Stimulated activated naive CD8-positive, alpha-beta T cell treated with anti-CD3 and anti-CD28 coated beads, Interleukin-15, amount 100 ng/mL, for 72 hours (primary cell): ENCODE measurements at regions not wholly inside any gene's neighbourhood (a gene's known extent, or its start where the extent isn't known, plus 50 kb on each side); places are given as distances from the start of the nearest gene placed in this dataset.
"Not testable (repeated sequence)": the region's sequence is repeated elsewhere in the genome, so short reads cannot be mapped to it uniquely, and the experiment has no call there.

ENCODE experiments used
- ATAC-seq: fragments of 150-1000 bp; cut with Tn5 transposase; 2 replicates; pipeline ENCODE4 v1.10.0; 2021; ENCODE audit warnings: mild to moderate bottlenecking, moderate library complexity
- DNase-seq, 2 donors: peaks; one replicate each; pipeline ENCODE4 v3.0.0; 2021 to 2022
- H3K27ac Mint-ChIP-seq, 2 donors: one replicate each; pipeline ENCODE4 v1.8.0; 2022; ENCODE audit warnings: mild to moderate bottlenecking in 2 of 2, mixed read lengths in 2 of 2, moderate library complexity in 2 of 2
- H3K27me3 Mint-ChIP-seq: one replicate; pipeline ENCODE4 v1.8.0; 2022; ENCODE audit warnings: mixed read lengths
- H3K4me1 Mint-ChIP-seq: one replicate; pipeline ENCODE4 v1.8.0; 2022; ENCODE audit warnings: mild to moderate bottlenecking, mixed read lengths
- H3K4me3 Mint-ChIP-seq, 2 donors: one replicate each; pipeline ENCODE4 v1.8.0; 2022; ENCODE audit warnings: mild to moderate bottlenecking in 2 of 2, mixed read lengths in 2 of 2, moderate library complexity in 1 of 2
- H3K9me3 Mint-ChIP-seq, 2 donors: one replicate each; pipeline ENCODE4 v1.8.0; 2022; ENCODE audit warnings: mixed read lengths in 2 of 2

DNA sequence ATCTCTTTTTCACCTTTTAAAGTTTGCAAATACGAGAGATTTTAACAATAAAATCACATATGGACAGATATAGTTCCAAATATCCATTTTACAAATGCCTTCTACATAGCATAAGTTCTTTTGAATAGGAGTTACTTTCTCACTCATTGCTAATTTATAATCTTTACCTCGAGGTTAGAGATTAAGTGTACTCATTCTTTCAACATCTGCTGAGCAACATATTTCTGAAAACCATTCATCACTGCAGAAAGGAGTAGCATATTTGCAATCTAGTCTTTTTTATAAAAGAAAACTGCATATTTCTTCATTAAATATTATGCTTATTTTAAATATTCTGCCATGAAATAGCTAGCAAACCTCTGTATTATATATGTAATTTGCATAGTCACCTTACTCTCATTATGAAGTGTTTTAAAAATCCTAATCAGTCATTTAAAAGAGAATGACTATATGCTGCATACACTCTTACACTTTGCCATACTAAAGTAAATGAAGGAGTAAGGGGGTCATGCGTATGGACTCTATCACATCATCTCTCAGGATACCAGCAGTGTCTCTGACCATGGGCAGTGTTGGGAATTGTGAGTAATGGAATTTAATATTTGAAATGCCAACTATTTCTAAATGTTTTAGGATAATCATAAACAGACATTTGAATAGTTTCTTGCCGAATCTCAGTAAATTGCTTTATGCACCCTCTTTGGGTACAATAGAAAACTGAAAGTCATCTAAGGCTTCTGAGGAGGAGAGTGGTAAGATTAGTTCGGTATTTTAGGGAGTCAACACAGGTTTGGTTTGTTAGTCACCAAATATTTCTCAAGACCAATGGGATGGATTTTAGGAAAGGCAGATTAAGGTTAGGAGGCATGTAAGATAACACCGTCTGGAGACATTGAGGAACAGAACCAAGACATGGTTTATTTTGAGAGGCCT is 524.8 kb upstream of the ATP2B1 start:
- no peaks in the 10 kb centered on the region for H3K4me1 Mint-ChIP-seq
- H3K4me3 Mint-ChIP-seq, result no peak overlapping the region
- no peak for DNase-seq
- no peak for ATAC-seq
- H3K9me3 Mint-ChIP-seq, result peaks cover 0 to 7% of the 10 kb centered on the region in 2 donors
- H3K27me3 Mint-ChIP-seq, result peaks cover 17% of the 10 kb centered on the region
- H3K27ac Mint-ChIP-seq, result no peak overlapping the region

DNA sequence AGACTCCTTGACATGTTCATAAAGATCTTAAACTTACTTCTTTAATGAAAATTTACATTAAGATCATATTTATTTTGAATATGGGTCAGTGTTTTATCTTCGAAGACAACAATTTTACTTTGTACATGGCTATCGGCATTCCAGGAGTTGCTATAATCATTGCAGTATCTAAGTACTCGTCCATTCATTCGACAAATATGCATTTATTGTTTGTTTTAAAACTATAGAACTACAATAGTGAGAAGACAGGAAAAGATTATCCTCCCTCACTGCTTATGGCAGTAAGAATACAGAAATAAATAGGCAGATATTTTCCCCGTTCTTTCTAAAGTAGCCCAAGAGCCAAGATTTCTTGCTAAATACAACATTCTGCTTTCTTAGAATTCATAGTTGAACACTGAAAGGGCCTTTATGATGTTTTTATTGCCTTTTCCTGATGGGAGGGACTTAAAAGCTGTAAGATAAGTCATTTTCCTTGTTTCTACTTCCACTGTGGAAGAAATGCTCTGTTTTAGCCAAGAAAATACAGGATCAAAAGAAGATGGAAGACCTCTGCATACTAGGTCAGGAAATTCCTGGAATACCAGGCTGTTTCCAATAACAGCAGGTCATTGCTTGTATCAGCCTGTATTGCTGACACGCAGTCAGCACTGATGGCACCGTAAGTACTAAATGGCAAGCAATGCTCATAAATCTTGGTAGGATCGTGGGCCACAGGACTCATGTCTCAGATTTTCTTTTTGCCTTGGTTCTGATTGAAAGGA is 521.0 kb upstream of the ATP2B1 start:
- H3K27ac Mint-ChIP-seq, result no peak overlapping the region
- H3K4me3 Mint-ChIP-seq, result no peak overlapping the region
- no peaks in the 10 kb centered on the region for H3K4me1 Mint-ChIP-seq
- H3K27me3 Mint-ChIP-seq, result no peaks in the 10 kb centered on the region
- ATAC-seq (no peak), DNase-seq (no peak)
- no peaks in the 10 kb centered on the region for H3K9me3 Mint-ChIP-seq

DNA sequence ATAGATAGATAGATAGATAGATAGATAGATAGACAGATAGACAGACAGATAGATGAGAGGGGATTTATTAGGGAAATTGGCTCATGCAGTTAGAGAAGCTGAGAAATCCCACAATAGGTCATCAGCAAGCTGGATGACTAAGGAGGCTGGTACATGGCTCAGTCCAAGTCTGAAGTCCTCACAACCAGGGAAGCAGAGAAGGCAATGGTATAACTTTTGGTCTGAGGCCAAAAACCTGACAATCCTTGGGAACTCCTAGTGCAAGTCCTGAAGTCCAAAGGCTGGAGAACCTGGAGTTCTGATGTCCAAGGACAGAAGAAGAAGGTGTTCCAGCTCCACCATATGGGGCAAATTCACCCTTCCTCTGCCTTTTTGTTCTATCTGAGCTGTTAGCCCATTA is 517.6 kb upstream of the ATP2B1 start:
- ATAC-seq (no peak), DNase-seq (no peak)
- peaks cover 0 to 4% of the 10 kb centered on the region in 2 donors for H3K9me3 Mint-ChIP-seq
- H3K4me3 Mint-ChIP-seq, result no peak overlapping the region
- H3K27me3 Mint-ChIP-seq, result peaks cover 6% of the 10 kb centered on the region
- no peaks in the 10 kb centered on the region for H3K4me1 Mint-ChIP-seq
- H3K27ac Mint-ChIP-seq, result no peak overlapping the region

DNA sequence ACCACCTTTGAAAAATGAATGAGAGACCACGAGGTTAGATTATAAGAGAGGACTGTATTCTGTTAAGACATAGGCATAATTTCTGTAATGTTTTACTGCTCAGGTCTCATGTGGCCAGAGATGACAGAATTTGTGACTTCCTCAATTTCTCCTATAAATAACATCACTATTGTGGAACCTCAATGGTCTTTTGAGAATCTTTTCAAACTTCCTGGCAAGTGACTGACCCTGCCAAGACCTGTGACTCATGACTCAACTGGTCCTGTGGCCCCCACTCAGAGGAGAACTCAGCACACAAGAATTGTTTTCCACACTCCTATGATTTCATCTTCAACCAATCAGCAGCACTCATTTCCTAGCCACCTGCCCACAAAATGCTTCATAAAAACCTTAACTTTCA is 508.2 kb upstream of the ATP2B1 start:
- no peak for DNase-seq
- Mint-ChIP-seq H3K9me3 (no peaks in the 10 kb centered on the region), H3K4me1 (peaks cover 5% of the 10 kb centered on the region), H3K27ac (peak overlapping the region in 1 of 2 donors; percentile 21), H3K27me3 (peaks cover 3% of the 10 kb centered on the region), H3K4me3 (no peak overlapping the region)
- ATAC-seq, result no peak

DNA sequence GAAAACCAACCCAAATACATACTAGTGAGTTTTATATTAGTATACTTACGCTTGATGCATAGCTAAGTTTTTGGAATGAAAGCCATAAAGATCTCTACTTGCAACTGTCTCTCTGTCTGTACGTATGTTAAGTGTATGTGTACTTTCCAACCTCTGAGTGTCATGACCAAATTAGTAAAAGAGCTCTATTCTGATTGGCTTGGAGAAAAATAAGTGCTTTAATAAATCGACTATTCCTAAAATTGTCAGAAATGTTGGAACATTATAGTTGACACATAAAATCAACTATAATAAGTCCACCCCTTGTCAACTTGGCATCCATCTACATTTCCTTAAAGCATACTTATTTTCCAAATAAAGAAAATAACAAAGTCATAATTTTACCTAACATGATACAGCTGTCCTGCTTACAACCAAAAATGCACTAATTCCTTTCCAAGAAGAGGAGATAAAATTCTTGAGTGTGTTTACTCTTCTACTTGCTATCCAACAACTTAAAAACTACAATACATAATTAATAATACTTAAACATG is 507.4 kb upstream of the ATP2B1 start:
- no peak for ATAC-seq
- no peak overlapping the region for H3K4me3 Mint-ChIP-seq
- H3K4me1 Mint-ChIP-seq, result peaks cover 5% of the 10 kb centered on the region
- H3K27ac Mint-ChIP-seq, result no peak overlapping the region
- no peak for DNase-seq
- no peaks in the 10 kb centered on the region for H3K27me3 Mint-ChIP-seq
- peaks cover 0 to 4% of the 10 kb centered on the region in 2 donors for H3K9me3 Mint-ChIP-seq

DNA sequence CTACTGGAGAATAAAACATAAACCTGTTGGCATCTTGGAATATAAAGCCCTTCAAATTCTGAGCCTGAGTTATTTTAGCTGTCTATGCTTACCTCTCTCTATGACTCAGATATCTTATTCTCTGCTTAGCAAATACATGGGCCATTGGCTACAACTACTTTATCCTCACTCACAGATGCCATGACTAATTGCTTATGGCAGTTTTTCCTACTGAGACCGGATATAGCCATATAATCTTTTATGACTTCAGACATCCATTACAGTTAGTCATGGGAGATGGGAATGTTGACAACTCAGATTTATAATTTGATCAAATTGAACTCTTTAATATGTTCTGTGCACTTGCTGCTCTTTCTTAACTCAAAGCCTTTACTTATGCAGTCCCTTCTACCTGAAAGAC is 502.4 kb upstream of the ATP2B1 start:
- Mint-ChIP-seq H3K27ac (no peak overlapping the region), H3K9me3 (peaks cover 25 to 27% of the 10 kb centered on the region in 2 donors), H3K4me3 (no peak overlapping the region), H3K27me3 (no peaks in the 10 kb centered on the region), H3K4me1 (no peaks in the 10 kb centered on the region)
- no peak for ATAC-seq
- no peak for DNase-seq

GRCh38 chr12:90209029-90209428 is 500.4 kb upstream of the ATP2B1 start:
- no peak overlapping the region for H3K27ac Mint-ChIP-seq
- H3K9me3 Mint-ChIP-seq, result peaks cover 25 to 27% of the 10 kb centered on the region in 2 donors
- no peak for ATAC-seq
- DNase-seq, result no peak
- no peaks in the 10 kb centered on the region for H3K27me3 Mint-ChIP-seq
- H3K4me1 Mint-ChIP-seq, result no peaks in the 10 kb centered on the region
- H3K4me3 Mint-ChIP-seq, result no peak overlapping the region

DNA sequence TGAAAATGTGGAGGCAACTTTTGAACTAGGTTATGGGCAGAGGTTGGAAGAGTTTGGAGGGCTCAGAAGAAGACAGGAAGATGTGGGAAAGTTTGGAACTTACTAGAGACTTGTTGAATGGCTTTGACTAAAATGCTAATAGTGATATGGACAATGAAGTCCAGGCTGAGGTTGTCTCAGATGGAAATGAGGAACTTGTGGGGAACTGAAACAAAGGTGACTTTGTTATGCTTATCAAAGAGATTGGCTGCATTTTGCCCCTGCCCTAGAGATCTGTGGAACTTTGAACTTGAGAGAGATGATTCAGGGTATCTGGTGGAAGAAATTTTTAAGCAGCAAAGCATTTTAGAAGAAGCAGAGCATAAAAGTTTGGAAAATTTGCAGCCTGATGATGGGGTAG is 499.7 kb upstream of the ATP2B1 start:
- not testable (repeated sequence) for H3K27ac Mint-ChIP-seq, H3K4me3 Mint-ChIP-seq, H3K4me1 Mint-ChIP-seq, ATAC-seq, H3K27me3 Mint-ChIP-seq, DNase-seq
- H3K9me3 Mint-ChIP-seq, result peaks cover 25 to 27% of the 10 kb centered on the region in 2 donors

GRCh38 chr12:90207799-90208198 is 499.2 kb upstream of the ATP2B1 start:
- ATAC-seq, result no peak
- Mint-ChIP-seq H3K4me1 (no peaks in the 10 kb centered on the region), H3K27ac (no peak overlapping the region), H3K27me3 (peaks cover 6% of the 10 kb centered on the region), H3K4me3 (no peak overlapping the region), H3K9me3 (peaks cover 25 to 27% of the 10 kb centered on the region in 2 donors)
- no peak for DNase-seq

- Mint-ChIP-seq H3K4me3 (no peak overlapping the region), H3K4me1 (no peaks in the 10 kb centered on the region), H3K27ac (peak overlapping the region in 1 of 2 donors; percentile 8), H3K27me3 (peaks cover 6% of the 10 kb centered on the region), H3K9me3 (peaks cover 14 to 25% of the 10 kb centered on the region in 2 donors)
- no peak for DNase-seq
- ATAC-seq, result no peak
These were observed 496.5 kb upstream of the ATP2B1 start for GRCh38 chr12:90205165-90205564.

- no peak for DNase-seq
- H3K4me1 Mint-ChIP-seq, result peaks cover 6% of the 10 kb centered on the region
- ATAC-seq, result no peak
- H3K4me3 Mint-ChIP-seq, result no peak overlapping the region
- no peak overlapping the region for H3K27ac Mint-ChIP-seq
- H3K27me3 Mint-ChIP-seq, result peaks cover 6% of the 10 kb centered on the region
- H3K9me3 Mint-ChIP-seq, result peaks cover 6 to 11% of the 10 kb centered on the region in 2 donors
These were observed 494.9 kb upstream of the ATP2B1 start for GRCh38 chr12:90203556-90203955.

- ATAC-seq (no peak), DNase-seq (no peak)
- Mint-ChIP-seq H3K27me3 (peaks cover 6% of the 10 kb centered on the region), H3K4me3 (no peak overlapping the region), H3K27ac (no peak overlapping the region), H3K4me1 (peaks cover 6% of the 10 kb centered on the region), H3K9me3 (no peaks in the 10 kb centered on the region)
These were observed 490.4 kb upstream of the ATP2B1 start for GRCh38 chr12:90199006-90199405.

DNA sequence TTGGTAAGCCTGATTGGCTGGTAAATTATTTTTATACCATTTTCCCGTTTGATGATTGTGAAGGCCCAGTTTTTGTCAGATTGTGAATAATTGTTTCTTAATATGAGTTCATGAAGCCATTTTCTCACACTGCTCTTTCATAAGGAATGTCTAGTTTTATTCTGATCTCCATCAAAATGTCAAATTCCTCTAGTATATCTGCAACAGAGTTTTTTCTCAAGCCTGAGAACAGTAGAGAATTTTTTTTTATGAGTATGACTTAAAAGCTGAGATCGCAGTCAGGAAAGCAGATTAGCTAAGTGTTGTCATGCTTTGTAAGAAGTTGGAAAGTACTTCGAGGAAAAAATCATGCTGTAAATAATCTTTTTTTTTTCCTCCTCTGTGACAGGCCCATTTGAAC is 484.9 kb upstream of the ATP2B1 start:
- no peak for ATAC-seq
- Mint-ChIP-seq H3K4me3 (no peak overlapping the region), H3K27ac (no peak overlapping the region), H3K27me3 (no peaks in the 10 kb centered on the region), H3K4me1 (no peaks in the 10 kb centered on the region), H3K9me3 (peaks cover 0 to 5% of the 10 kb centered on the region in 2 donors)
- DNase-seq, result no peak

DNA sequence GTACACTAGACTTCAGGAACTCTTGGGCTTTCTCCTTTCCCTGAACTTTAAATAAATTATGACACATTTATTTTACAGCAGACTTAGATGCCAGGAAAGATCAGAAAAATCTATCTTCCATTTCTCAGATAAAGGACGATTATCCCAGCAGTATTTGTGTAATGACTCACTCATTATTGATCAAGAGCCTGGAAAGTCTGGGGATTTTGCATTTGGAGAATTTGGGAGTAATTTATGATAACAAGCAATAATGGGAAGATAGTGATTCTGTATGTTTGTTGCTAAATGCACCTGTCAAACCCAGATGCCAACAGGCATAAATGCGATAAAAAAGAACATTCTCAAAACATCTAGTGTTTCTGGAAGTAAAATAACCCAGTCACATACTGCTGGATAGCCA is 480.2 kb upstream of the ATP2B1 start:
- H3K9me3 Mint-ChIP-seq, result peaks cover 5 to 6% of the 10 kb centered on the region in 2 donors
- peaks cover 11% of the 10 kb centered on the region for H3K27me3 Mint-ChIP-seq
- no peak overlapping the region for H3K4me3 Mint-ChIP-seq
- no peak overlapping the region for H3K27ac Mint-ChIP-seq
- no peak for DNase-seq
- ATAC-seq, result no peak
- H3K4me1 Mint-ChIP-seq, result no peaks in the 10 kb centered on the region

- H3K9me3 Mint-ChIP-seq, result peaks cover 6 to 9% of the 10 kb centered on the region in 2 donors
- peaks cover 11% of the 10 kb centered on the region for H3K27me3 Mint-ChIP-seq
- no peak for ATAC-seq
- no peak overlapping the region for H3K4me3 Mint-ChIP-seq
- H3K27ac Mint-ChIP-seq, result no peak overlapping the region
- H3K4me1 Mint-ChIP-seq, result no peaks in the 10 kb centered on the region
- DNase-seq, result no peak
These were observed 474.6 kb upstream of the ATP2B1 start for GRCh38 chr12:90183201-90183600.

GRCh38 chr12:90181216-90181615 is 472.6 kb upstream of the ATP2B1 start:
- peaks cover 6 to 9% of the 10 kb centered on the region in 2 donors for H3K9me3 Mint-ChIP-seq
- no peaks in the 10 kb centered on the region for H3K4me1 Mint-ChIP-seq
- H3K27me3 Mint-ChIP-seq, result peaks cover 7% of the 10 kb centered on the region
- ATAC-seq (no peak), DNase-seq (no peak)
- no peak overlapping the region for H3K27ac Mint-ChIP-seq
- no peak overlapping the region for H3K4me3 Mint-ChIP-seq
